ENCODE measurements at regions not wholly inside any gene's neighbourhood (a gene's known extent, or its start where the extent isn't known, plus 50 kb on each side); places are given as distances from the start of the nearest gene placed in this dataset.

DNA sequence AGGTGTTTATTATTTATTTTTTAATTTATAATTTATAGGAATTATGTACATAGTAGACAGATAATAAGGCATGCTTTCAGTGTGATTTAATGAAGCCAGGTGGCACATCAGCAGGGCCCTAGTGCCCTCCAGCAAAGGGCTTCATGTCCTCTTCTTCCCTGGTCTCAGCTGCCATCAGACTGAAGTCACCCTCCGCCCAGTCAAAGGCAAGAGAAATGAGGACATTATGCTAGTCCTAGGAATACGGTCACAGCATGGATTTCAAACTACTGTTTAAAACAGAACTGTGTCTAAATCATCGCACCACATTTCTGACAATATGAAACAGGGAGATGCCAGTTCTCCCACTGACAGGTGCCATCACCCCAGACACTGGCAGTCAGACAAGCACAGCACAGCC lies 168.1 kb downstream of the SEC16B start:
- TF ChIP-seq CTCF (conservative IDR thresholded peaks at IDR 0.05; ENCODE audit: low read length) = no peak
- no peak for TF ChIP-seq EZH2phosphoT487 (IDR thresholded peaks at IDR 0.05; ENCODE audit: borderline replicate concordance, low read depth, low read length)

All from OCI-LY7 (cell line).